Uterus (tissue), 3 donors: ENCODE measurements at regions not wholly inside any gene's neighbourhood (a gene's known extent, or its start where the extent isn't known, plus 50 kb on each side); places are given as distances from the start of the nearest gene placed in this dataset.

Source experiments
- DNase-seq, 2 donors: peaks; one replicate each; pipeline ENCODE4 v3.0.0-alpha.2; 2019 to 2020
- H3K27ac ChIP-seq, 2 donors: fragments of 200-600 bp; sonication (generic); 1 replicate in 1 of 2; 2 replicates in 1 of 2; pipeline ENCODE4 v1.5.1; 2016 to 2018
- H3K27me3 ChIP-seq, 2 donors: fragments of 200-600 bp; sonication (generic); one replicate each; pipeline ENCODE4 v1.5.1; 2018 to 2019; ENCODE audit warnings: control low read depth in 1 of 2
- H3K36me3 ChIP-seq, 2 donors: fragments of 200-600 bp; sonication (generic); one replicate each; pipeline ENCODE4 v1.5.1; 2019; ENCODE audit warnings: control low read depth in 1 of 2
- H3K4me1 ChIP-seq, 2 donors: fragments of 200-600 bp; sonication (generic); one replicate each; pipeline ENCODE4 v1.5.1; 2018 to 2019; ENCODE audit warnings: control low read depth in 1 of 2
- H3K4me3 ChIP-seq, 2 donors: fragments of 200-600 bp; sonication (generic); 1 replicate in 1 of 2; 2 replicates in 1 of 2; pipeline ENCODE4 v1.5.1; 2018 to 2019; ENCODE audit warnings: mild to moderate bottlenecking in 1 of 2
- H3K9me3 ChIP-seq, 2 donors: fragments of 200-600 bp; sonication (generic); one replicate each; pipeline ENCODE4 v1.5.1; 2019; ENCODE audit warnings: control low read depth in 1 of 2
- CTCF ChIP-seq, 4 experiments: fragments of 200-600 bp in 2 of 4; fragments of 450-650 bp in 2 of 4; sonication (generic) in 2 of 4; IDR thresholded peaks; one replicate each; pipeline ENCODE4 v1.5.1; 2016 to 2019; ENCODE audit warnings: antibody characterized with exemption in 4 of 4, mild to moderate bottlenecking in 2 of 4, moderate library complexity in 1 of 4
- POLR2A ChIP-seq, 2 donors: fragments of 450-650 bp; IDR thresholded peaks; one replicate each; pipeline ENCODE4 v1.6.1; 2016; ENCODE audit warnings: antibody characterized with exemption in 2 of 2, mild to moderate bottlenecking in 1 of 2, moderate library complexity in 1 of 2
- intact Hi-C: fragments of 100-400 bp; cut with DNase I; formaldehyde crosslinking; loops from one replicate; pipeline ENCODE4 v1.15.1; 2023; ENCODE audit warnings: low total_unique reads
- donor health status: DM: yes; HTN: yes; CAD: no.

- Histone ChIP-seq H3K27me3 (no peaks in the 10 kb centered on the region), H3K9me3 (no peaks in the 10 kb centered on the region), H3K36me3 (no peaks in the 10 kb centered on the region), H3K27ac (peak overlapping the region; percentile 64 to 83), H3K4me3 (no peak overlapping the region), H3K4me1 (no peaks in the 10 kb centered on the region)
- intact Hi-C loops: no loop called here
- DNase-seq: no peak
- TF ChIP-seq CTCF (IDR thresholded peaks at IDR 0.05): no peak
- TF ChIP-seq POLR2A (IDR thresholded peaks at IDR 0.05): no peak
Measured at GRCh38 chr5:38794986-38795385, 50.8 kb upstream of the OSMR start.

GRCh38 chr5:38795986-38796741 is 49.6 kb upstream of the OSMR start:
- peak; percentile 78 to 79 for DNase-seq
- H3K9me3 ChIP-seq: no peaks in the 10 kb centered on the region
- no peaks in the 10 kb centered on the region for H3K4me1 ChIP-seq
- no peaks in the 10 kb centered on the region for H3K27me3 ChIP-seq
- no peak overlapping the region for H3K4me3 ChIP-seq
- intact Hi-C loops: no loop called here
- peak overlapping the region; percentile 64 to 83 for H3K27ac ChIP-seq
- TF ChIP-seq POLR2A (IDR thresholded peaks at IDR 0.05): no peak
- TF ChIP-seq CTCF (IDR thresholded peaks at IDR 0.05): no peak
- no peaks in the 10 kb centered on the region for H3K36me3 ChIP-seq
